Fibroblast of the aortic adventitia (primary cell): ENCODE measurements at regions not wholly inside any gene's neighbourhood (a gene's known extent, or its start where the extent isn't known, plus 50 kb on each side); places are given as distances from the start of the nearest gene placed in this dataset.

Experiments
- DNase-seq: peaks from one replicate; pipeline ENCODE4 v3.0.0-alpha.2; 2010; ENCODE audit warnings: low read depth
- H3K4me3 ChIP-seq: 2 replicates; pipeline ENCODE4 v1.5.1; 2011; ENCODE audit warnings: low read depth, mild to moderate bottlenecking, control low read depth, low read length, moderate library complexity
- CTCF ChIP-seq: IDR thresholded peaks from 2 replicates; pipeline ENCODE4 v1.5.1; 2011; ENCODE audit warnings: mild to moderate bottlenecking, low read length, control low read depth, inconsistent platforms; ENCODE audit not compliant: insufficient read depth

- no peak for TF ChIP-seq CTCF
- no peak overlapping the region for H3K4me3 ChIP-seq
- no peak for DNase-seq
Measured at GRCh38 chr14:88990856-88991255, 166.4 kb downstream of the TTC8 start.

DNA sequence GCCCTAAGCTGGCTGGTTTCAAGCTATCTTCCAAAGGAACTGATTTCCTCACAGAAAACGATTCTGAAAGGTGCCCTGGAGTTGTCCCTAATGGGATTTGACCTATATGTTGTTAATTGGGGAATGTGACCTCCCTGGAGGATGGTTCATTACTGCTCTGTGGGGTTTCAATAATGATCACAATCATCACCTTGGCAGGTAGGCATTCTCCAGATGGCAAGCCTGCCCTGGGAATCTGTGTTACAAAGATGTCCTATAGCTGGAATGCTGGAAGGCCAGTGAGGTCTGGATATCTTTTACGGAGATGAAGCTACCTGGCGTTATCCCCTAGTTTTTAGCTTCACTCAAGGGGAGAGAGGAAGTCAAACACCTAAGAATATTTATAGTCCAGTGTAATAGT lies 167.6 kb downstream of the TTC8 start:
- TF ChIP-seq CTCF = no peak
- no peak overlapping the region for H3K4me3 ChIP-seq
- DNase-seq = no peak

DNA sequence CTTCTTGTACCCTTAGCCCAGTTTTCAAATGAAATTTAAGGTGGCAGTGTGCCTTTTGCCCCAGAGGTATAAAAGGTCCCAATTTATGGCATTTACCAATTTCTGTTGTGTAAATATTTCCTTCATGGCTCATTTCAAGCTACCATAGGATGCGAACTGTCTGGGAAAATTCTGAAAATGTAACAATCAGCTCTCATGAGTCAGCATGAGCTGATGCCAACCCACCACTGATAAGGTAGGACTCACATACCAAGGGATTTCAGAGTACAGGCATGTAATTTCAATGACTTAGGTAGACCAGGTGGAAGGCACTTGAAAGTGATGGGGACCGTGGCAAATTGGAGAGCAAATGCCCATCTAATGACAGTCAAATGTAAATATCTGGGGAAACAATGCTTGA lies 169.5 kb downstream of the TTC8 start:
- H3K4me3 ChIP-seq = no peak overlapping the region
- DNase-seq = peak; percentile 77

DNA sequence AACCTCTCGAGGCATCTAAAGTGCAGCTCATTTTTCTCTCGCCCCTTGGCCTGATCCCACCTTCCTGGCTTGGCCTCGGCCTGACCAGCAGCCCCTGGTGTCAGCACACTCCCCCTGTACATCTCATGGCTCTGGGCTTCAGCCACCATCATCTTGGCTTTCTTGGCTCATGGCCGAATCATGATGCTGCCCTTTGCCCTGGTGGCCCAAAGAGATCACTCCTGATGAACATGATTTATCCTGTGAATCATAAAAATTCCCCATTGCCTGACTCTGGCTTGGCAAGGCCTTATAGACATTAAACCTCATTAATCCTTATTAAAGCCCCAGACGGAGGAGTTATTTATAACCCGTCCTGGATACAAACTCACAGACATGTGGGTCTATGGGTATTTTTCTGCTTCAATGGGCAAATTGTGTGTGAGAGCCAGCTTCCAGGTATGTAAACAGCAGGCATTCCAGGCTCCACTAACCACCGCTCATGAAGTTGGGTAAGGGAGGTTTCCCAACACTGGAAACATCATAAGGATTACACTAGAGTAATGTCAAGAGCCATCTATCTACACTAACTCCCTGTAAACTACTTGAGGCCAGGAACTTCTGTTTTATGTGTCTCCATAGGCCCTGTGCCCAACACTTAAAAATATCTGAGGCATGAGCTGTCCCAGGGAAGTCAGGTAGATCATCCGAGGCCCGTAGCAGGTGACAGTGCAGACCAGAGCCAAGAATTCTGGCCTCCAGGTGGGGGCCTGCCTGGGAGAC lies 171.2 kb downstream of the TTC8 start:
- no peak for TF ChIP-seq CTCF
- H3K4me3 ChIP-seq = no peak overlapping the region
- DNase-seq = peak; percentile 89

More for the DNA sequence above, 169.5 kb downstream of the TTC8 start:
- no peak for TF ChIP-seq CTCF

DNA sequence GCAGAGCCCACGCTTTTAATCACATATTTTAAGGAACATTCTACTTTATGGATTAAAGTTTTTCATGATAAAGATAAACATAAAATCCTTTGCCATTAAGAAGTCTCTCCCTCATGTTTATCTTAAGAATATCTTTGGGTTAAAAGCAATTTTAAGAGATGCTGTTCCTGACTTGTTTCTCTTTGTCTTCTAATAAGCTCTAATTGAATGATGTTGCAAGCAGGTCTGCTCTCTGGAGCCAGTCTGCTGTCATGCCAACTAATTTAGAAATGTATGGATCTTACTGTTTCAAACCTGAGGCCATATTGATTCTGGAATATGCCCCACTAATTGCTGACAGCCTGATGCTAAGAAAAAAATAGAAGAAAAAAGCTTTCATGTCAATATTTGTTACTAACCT lies 173.6 kb downstream of the TTC8 start:
- no peak overlapping the region for H3K4me3 ChIP-seq
- DNase-seq = no peak

GRCh38 chr14:88999137-88999536 lies 174.7 kb downstream of the TTC8 start:
- no peak overlapping the region for H3K4me3 ChIP-seq
- no peak for TF ChIP-seq CTCF
- DNase-seq = no peak

More for the DNA sequence above, 173.6 kb downstream of the TTC8 start:
- TF ChIP-seq CTCF = no peak
